PFSK-1 (cell line): ENCODE measurements at regions not wholly inside any gene's neighbourhood (a gene's known extent, or its start where the extent isn't known, plus 50 kb on each side); places are given as distances from the start of the nearest gene placed in this dataset.

Experiments
- FOXP2 ChIP-seq: optimal IDR thresholded peaks from 2 replicates; pipeline ENCODE3; 2011; ENCODE audit warnings: borderline replicate concordance, control low read depth, inconsistent platforms; ENCODE audit not compliant: insufficient read depth; ENCODE audit errors: extremely low read length, extremely low read depth
- POLR2AphosphoS5 ChIP-seq: IDR thresholded peaks from 2 replicates; pipeline ENCODE4 v1.6.1; 2012; ENCODE audit warnings: low read depth, mild to moderate bottlenecking, control low read depth, low read length, moderate library complexity
- REST ChIP-seq, 2 experiments: IDR thresholded peaks; 2 replicates each; pipeline versions ENCODE4 v1.6.1 to v1.8.0; 2011 to 2012; ENCODE audit warnings: low read depth in 2 of 2, low read length in 2 of 2, control low read depth in 1 of 2, inconsistent platforms in 1 of 2, mild to moderate bottlenecking in 1 of 2, moderate library complexity in 1 of 2; ENCODE audit not compliant: insufficient read depth in 1 of 2
- SIN3A ChIP-seq: IDR thresholded peaks from 2 replicates; pipeline ENCODE4 v1.6.1; 2012; ENCODE audit warnings: mild to moderate bottlenecking, low read length, moderate library complexity, borderline replicate concordance; ENCODE audit not compliant: insufficient read depth
- TAF1 ChIP-seq: IDR thresholded peaks from 2 replicates; pipeline ENCODE4 v1.6.1; 2012; ENCODE audit warnings: low read length, control low read depth, borderline replicate concordance; ENCODE audit not compliant: insufficient read depth

- no peak for TF ChIP-seq FOXP2
- no peak for TF ChIP-seq SIN3A
- TF ChIP-seq POLR2AphosphoS5: no peak
- TF ChIP-seq TAF1: no peak
- no peak for TF ChIP-seq REST (IDR thresholded peaks at IDR 0.05; ENCODE audit: insufficient read depth in 1 of 2, low read depth in 2 of 2, low read length in 2 of 2)
These were observed 79.9 kb downstream of the CEBPB start for GRCh38 chr20:50270569-50270968.

GRCh38 chr20:50271176-50271575, 80.5 kb downstream of the CEBPB start:
- TF ChIP-seq POLR2AphosphoS5: no peak
- no peak for TF ChIP-seq TAF1
- no peak for TF ChIP-seq REST (IDR thresholded peaks at IDR 0.05; ENCODE audit: insufficient read depth in 1 of 2, low read depth in 2 of 2, low read length in 2 of 2)
- no peak for TF ChIP-seq FOXP2
- TF ChIP-seq SIN3A: no peak

GRCh38 chr20:50271612-50272011, 81.0 kb downstream of the CEBPB start:
- TF ChIP-seq TAF1: no peak
- TF ChIP-seq POLR2AphosphoS5: no peak
- no peak for TF ChIP-seq SIN3A
- no peak for TF ChIP-seq FOXP2
- no peak for TF ChIP-seq REST (IDR thresholded peaks at IDR 0.05; ENCODE audit: insufficient read depth in 1 of 2, low read depth in 2 of 2, low read length in 2 of 2)

GRCh38 chr20:50272030-50272723, 81.5 kb downstream of the CEBPB start:
- TF ChIP-seq TAF1 (no peak), REST (IDR thresholded peaks at IDR 0.05; ENCODE audit: insufficient read depth in 1 of 2, low read depth in 2 of 2, low read length in 2 of 2) (no peak), FOXP2 (no peak), POLR2AphosphoS5 (no peak), SIN3A (no peak)
